ENCODE measurements at regions not wholly inside any gene's neighbourhood (a gene's known extent, or its start where the extent isn't known, plus 50 kb on each side); places are given as distances from the start of the nearest gene placed in this dataset.
"Not testable (repeated sequence)": the region's sequence is repeated elsewhere in the genome, so short reads cannot be mapped to it uniquely, and the experiment has no call there.

- no peak for DNase-seq (ENCODE audit: low spot score)
These were observed 146.5 kb upstream of the CDH11 start for GRCh38 chr16:65268331-65268730.

GRCh38 chr16:65263896-65264295 lies 142.0 kb upstream of the CDH11 start:
- DNase-seq (ENCODE audit: low spot score), result no peak

- DNase-seq (ENCODE audit: low spot score), result no peak
These were observed 138.9 kb upstream of the CDH11 start for GRCh38 chr16:65260746-65261145.

GRCh38 chr16:65254144-65254543 lies 132.3 kb upstream of the CDH11 start:
- DNase-seq (ENCODE audit: low spot score), result no peak

- DNase-seq (ENCODE audit: low spot score), result no peak
These were observed 127.9 kb upstream of the CDH11 start for GRCh38 chr16:65249768-65250167.

- DNase-seq (ENCODE audit: low spot score), result no peak
These were observed 122.9 kb upstream of the CDH11 start for GRCh38 chr16:65244787-65245186.

- DNase-seq (ENCODE audit: low spot score), result no peak
These were observed 113.7 kb upstream of the CDH11 start for GRCh38 chr16:65235339-65236177.

GRCh38 chr16:65234721-65235320 lies 113.0 kb upstream of the CDH11 start:
- DNase-seq (ENCODE audit: low spot score), result not testable (repeated sequence)

GRCh38 chr16:65229191-65229662 lies 107.4 kb upstream of the CDH11 start:
- DNase-seq (ENCODE audit: low spot score), result no peak

GRCh38 chr16:65227150-65227835 lies 105.4 kb upstream of the CDH11 start:
- no peak for DNase-seq (ENCODE audit: low spot score)

- no peak for DNase-seq (ENCODE audit: low spot score)
These were observed 104.2 kb upstream of the CDH11 start for GRCh38 chr16:65226077-65226476.

- DNase-seq (ENCODE audit: low spot score), result no peak
These were observed 103.6 kb upstream of the CDH11 start for GRCh38 chr16:65225488-65225887.

GRCh38 chr16:65224994-65225393 lies 103.1 kb upstream of the CDH11 start:
- DNase-seq (ENCODE audit: low spot score), result no peak

- no peak for DNase-seq (ENCODE audit: low spot score)
These were observed 102.6 kb upstream of the CDH11 start for GRCh38 chr16:65224471-65224870.

GRCh38 chr16:65223335-65223734 lies 101.5 kb upstream of the CDH11 start:
- DNase-seq (ENCODE audit: low spot score), result no peak

GRCh38 chr16:65222536-65222935 lies 100.7 kb upstream of the CDH11 start:
- DNase-seq (ENCODE audit: low spot score), result no peak

- no peak for DNase-seq (ENCODE audit: low spot score)
These were observed 100.2 kb upstream of the CDH11 start for GRCh38 chr16:65222049-65222448.

- DNase-seq (ENCODE audit: low spot score), result no peak
These were observed 97.9 kb upstream of the CDH11 start for GRCh38 chr16:65219786-65220185.

GRCh38 chr16:65218348-65218747 lies 96.5 kb upstream of the CDH11 start:
- no peak for DNase-seq (ENCODE audit: low spot score)

GRCh38 chr16:65213866-65214595 lies 92.2 kb upstream of the CDH11 start:
- DNase-seq (ENCODE audit: low spot score), result no peak

GRCh38 chr16:65212791-65213190 lies 90.9 kb upstream of the CDH11 start:
- no peak for DNase-seq (ENCODE audit: low spot score)

- DNase-seq (ENCODE audit: low spot score), result no peak
These were observed 90.4 kb upstream of the CDH11 start for GRCh38 chr16:65212240-65212639.

Measured in LoVo (cell line).